ENCODE measurements at regions not wholly inside any gene's neighbourhood (a gene's known extent, or its start where the extent isn't known, plus 50 kb on each side); places are given as distances from the start of the nearest gene placed in this dataset.

DNA sequence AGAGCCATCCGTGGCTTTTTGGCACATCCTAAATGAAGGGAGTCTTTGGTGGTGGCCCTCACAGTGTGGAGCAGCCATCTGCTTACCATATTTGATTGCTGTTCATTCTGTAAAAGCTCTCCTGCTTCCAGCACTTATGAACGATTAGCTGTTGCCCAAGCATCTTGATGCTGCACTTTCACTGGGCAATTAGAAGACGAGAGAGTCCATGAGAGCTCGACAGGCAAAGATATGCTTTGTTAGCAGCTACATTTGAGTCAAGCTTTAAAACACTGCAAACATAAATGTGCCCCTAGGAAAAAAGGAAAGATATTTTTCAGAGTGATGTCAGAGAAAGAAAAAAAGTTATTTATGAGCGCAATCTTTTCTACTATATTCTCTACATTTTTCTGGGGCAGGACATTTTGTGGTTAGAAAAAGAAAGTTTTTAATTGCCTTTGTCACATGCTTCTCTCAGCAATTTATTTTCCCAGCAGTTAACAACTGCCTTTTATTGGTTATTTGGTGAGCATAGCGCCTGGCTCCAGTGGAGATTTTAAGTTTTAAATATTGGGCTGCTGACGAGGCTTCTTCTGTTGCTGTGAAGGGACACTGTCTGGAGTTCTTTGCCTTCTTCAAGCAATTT is 468.4 kb downstream of the C3orf38 start:
- no peak for DNase-seq (ENCODE audit: low read depth in 1 of 2, low spot score in 2 of 2)
- no peak overlapping the region for H3K23ac ChIP-seq (ENCODE audit: insufficient read length)
- no peak overlapping the region for H2AK5ac ChIP-seq (ENCODE audit: low read depth, low read length)
- H4K5ac ChIP-seq (ENCODE audit: insufficient read length, low read depth, low read length): no peak overlapping the region
- no peak overlapping the region for H3K14ac ChIP-seq (ENCODE audit: insufficient read length)
- H3K4me3 ChIP-seq (ENCODE audit: extremely low read depth in 1 of 4, insufficient read depth in 2 of 4, low read depth in 3 of 4, low read length in 4 of 4): no peak overlapping the region
- H4K8ac ChIP-seq (ENCODE audit: extremely low read depth, insufficient read depth, low read length): no peak overlapping the region
- H3K9me3 ChIP-seq (ENCODE audit: insufficient read depth in 2 of 2, low read depth in 1 of 2, low read length in 1 of 2): no peaks in the 10 kb centered on the region
- FAIRE-seq: no peak
- no peak overlapping the region for H2BK5ac ChIP-seq (ENCODE audit: low read depth, low read length)
- H4K20me1 ChIP-seq (replicated peaks in 1 of 2; ENCODE audit: control insufficient read depth in 1 of 2, insufficient read depth in 2 of 2, low read length in 2 of 2): no peaks in the 10 kb centered on the region
- no peak overlapping the region for H2BK15ac ChIP-seq (ENCODE audit: low read length)
- ChIA-PET POLR2A (ENCODE audit: partially characterized antibody) (no interaction called here), CTCF (ENCODE audit: partially characterized antibody) (interaction anchor here (1.6 kb wide), 1 partner anchor 399 kb away, joined by 5 read pairs; no protein-coding TSS in a partner anchor)
- no peaks in the 10 kb centered on the region for H3K23me2 ChIP-seq (ENCODE audit: low read depth, low read length)
- H3K4ac ChIP-seq (replicated peaks; ENCODE audit: insufficient read length, low read depth, low read length): no peak overlapping the region
- no peak overlapping the region for H3K56ac ChIP-seq (replicated peaks; ENCODE audit: insufficient read length, low read depth, low read length)
- H3K79me2 ChIP-seq (ENCODE audit: control insufficient read depth in 1 of 2, insufficient read depth in 2 of 2, low read length in 2 of 2): no peaks in the 10 kb centered on the region
- no peaks in the 10 kb centered on the region for H3K36me3 ChIP-seq (ENCODE audit: control insufficient read depth in 2 of 4, insufficient read depth in 4 of 4, low read length in 3 of 4)
- H2BK20ac ChIP-seq (ENCODE audit: low read length): no peak overlapping the region
- WGBS, 2 experiments (ENCODE audit: extremely low coverage in 1 of 2, insufficient coverage in 1 of 2, insufficient read length in 1 of 2, insufficient replicate concordance in 2 of 2, low coverage in 1 of 2, low lambda C conversion rate in 2 of 2, missing lambda C conversion rate in 1 of 2): 90% methylated on average over 7 of the region's 7 CpGs; no CpG with 5 or more reads in 1 of the 2 experiments
- peak overlapping the region; percentile 55; the same call in 1 of the 2 replicates for H2AFZ ChIP-seq (ENCODE audit: low read length)
- H3K9ac ChIP-seq (replicated peaks in 1 of 4; ENCODE audit: extremely low read depth in 1 of 4, low read depth in 3 of 4, low read length in 3 of 4): no peak overlapping the region
- no peak overlapping the region for H2BK120ac ChIP-seq (replicated peaks; ENCODE audit: low read depth, low read length)
- no peak overlapping the region for H2BK12ac ChIP-seq (ENCODE audit: low read depth, low read length)
- H3K79me1 ChIP-seq (ENCODE audit: low read depth, low read length): no peaks in the 10 kb centered on the region
- no peaks in the 10 kb centered on the region for H3K4me1 ChIP-seq (replicated peaks in 1 of 4; ENCODE audit: control insufficient read depth in 3 of 4, insufficient read depth in 4 of 4, low read length in 3 of 4)
- H4K91ac ChIP-seq (replicated peaks; ENCODE audit: insufficient read length, low read length): no peak overlapping the region
- H3K18ac ChIP-seq (ENCODE audit: extremely low read depth, low read length): no peak overlapping the region
- no peak overlapping the region for H3K27ac ChIP-seq (ENCODE audit: low read depth, low read length)
- H3K4me2 ChIP-seq (ENCODE audit: insufficient read depth in 1 of 2, low read depth in 2 of 2, low read length in 2 of 2): no peak overlapping the region
- no peaks in the 10 kb centered on the region for H3K27me3 ChIP-seq (replicated peaks in 1 of 4; ENCODE audit: control insufficient read depth in 3 of 4, extremely low read depth in 1 of 4, insufficient read depth in 3 of 4, low read length in 3 of 4)
- TF ChIP-seq KDM1A (IDR thresholded peaks at IDR 0.05; ENCODE audit: borderline replicate concordance, low read length) (no peak), TEAD4 (IDR thresholded peaks at IDR 0.05; ENCODE audit: low read depth, low read length) (no peak), JUN (IDR thresholded peaks at IDR 0.05; ENCODE audit: low read depth, low read length) (no peak), NANOG (IDR thresholded peaks at IDR 0.05; ENCODE audit: insufficient read depth, low read depth, low read length, poor library complexity, severe bottlenecking) (no peak), TCF12 (IDR thresholded peaks at IDR 0.05; ENCODE audit: low read depth, low read length) (no peak), NRF1 (IDR thresholded peaks at IDR 0.05; ENCODE audit: low read depth, low read length) (no peak), GTF2F1 (IDR thresholded peaks at IDR 0.05; ENCODE audit: borderline replicate concordance, low read depth, low read length) (no peak)
- TF ChIP-seq, protein P1, sequence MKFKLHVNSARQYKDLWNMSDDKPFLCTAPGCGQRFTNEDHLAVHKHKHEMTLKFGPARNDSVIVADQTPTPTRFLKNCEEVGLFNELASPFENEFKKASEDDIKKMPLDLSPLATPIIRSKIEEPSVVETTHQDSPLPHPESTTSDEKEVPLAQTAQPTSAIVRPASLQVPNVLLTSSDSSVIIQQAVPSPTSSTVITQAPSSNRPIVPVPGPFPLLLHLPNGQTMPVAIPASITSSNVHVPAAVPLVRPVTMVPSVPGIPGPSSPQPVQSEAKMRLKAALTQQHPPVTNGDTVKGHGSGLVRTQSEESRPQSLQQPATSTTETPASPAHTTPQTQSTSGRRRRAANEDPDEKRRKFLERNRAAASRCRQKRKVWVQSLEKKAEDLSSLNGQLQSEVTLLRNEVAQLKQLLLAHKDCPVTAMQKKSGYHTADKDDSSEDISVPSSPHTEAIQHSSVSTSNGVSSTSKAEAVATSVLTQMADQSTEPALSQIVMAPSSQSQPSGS (IDR thresholded peaks at IDR 0.05; ENCODE audit: low read length): no peak
- TF ChIP-seq, protein P2, sequence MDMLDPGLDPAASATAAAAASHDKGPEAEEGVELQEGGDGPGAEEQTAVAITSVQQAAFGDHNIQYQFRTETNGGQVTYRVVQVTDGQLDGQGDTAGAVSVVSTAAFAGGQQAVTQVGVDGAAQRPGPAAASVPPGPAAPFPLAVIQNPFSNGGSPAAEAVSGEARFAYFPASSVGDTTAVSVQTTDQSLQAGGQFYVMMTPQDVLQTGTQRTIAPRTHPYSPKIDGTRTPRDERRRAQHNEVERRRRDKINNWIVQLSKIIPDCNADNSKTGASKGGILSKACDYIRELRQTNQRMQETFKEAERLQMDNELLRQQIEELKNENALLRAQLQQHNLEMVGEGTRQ (IDR thresholded peaks at IDR 0.05; ENCODE audit: low read length): no peak

Measured in H1 (cell line).